HG03575 (cell line): ENCODE measurements at regions not wholly inside any gene's neighbourhood (a gene's known extent, or its start where the extent isn't known, plus 50 kb on each side); places are given as distances from the start of the nearest gene placed in this dataset.

ENCODE experiments used
- ATAC-seq: cut with Tn5 transposase; IDR thresholded peaks from one replicate; pipeline ENCODE4 v1.9.1; 2021; ENCODE audit not compliant: unreplicated experiment, insufficient number of reproducible peaks, low FRiP score; ENCODE audit errors: extremely low read depth

GRCh38 chr5:68780299-68780955, 313.4 kb upstream of the SLC30A5 start:
- ATAC-seq = no peak

- no peak for ATAC-seq
Observed at GRCh38 chr5:68793074-68793473, 300.7 kb upstream of the SLC30A5 start.

GRCh38 chr5:68793993-68794392, 299.8 kb upstream of the SLC30A5 start:
- no peak for ATAC-seq

GRCh38 chr5:68795190-68795589, 298.6 kb upstream of the SLC30A5 start:
- no peak for ATAC-seq

GRCh38 chr5:68798877-68799843, 294.7 kb upstream of the SLC30A5 start:
- no peak for ATAC-seq

- ATAC-seq = no peak
Observed at GRCh38 chr5:68802430-68802829, 291.4 kb upstream of the SLC30A5 start.

- no peak for ATAC-seq
Observed at GRCh38 chr5:68803881-68804319, 289.9 kb upstream of the SLC30A5 start.

GRCh38 chr5:68804343-68804742, 289.5 kb upstream of the SLC30A5 start:
- ATAC-seq = no peak

- no peak for ATAC-seq
Observed at GRCh38 chr5:68805444-68805843, 288.4 kb upstream of the SLC30A5 start.

GRCh38 chr5:68817632-68818031, 276.2 kb upstream of the SLC30A5 start:
- no peak for ATAC-seq

- ATAC-seq = no peak
Observed at GRCh38 chr5:68818057-68818695, 275.6 kb upstream of the SLC30A5 start.

GRCh38 chr5:68818870-68819269, 274.9 kb upstream of the SLC30A5 start:
- no peak for ATAC-seq

GRCh38 chr5:68821056-68821455, 272.8 kb upstream of the SLC30A5 start:
- no peak for ATAC-seq

- ATAC-seq = no peak
Observed at GRCh38 chr5:68822796-68823195, 271.0 kb upstream of the SLC30A5 start.

- ATAC-seq = no peak
Observed at GRCh38 chr5:68823301-68823700, 270.5 kb upstream of the SLC30A5 start.

- ATAC-seq = no peak
Observed at GRCh38 chr5:68830377-68830898, 263.4 kb upstream of the SLC30A5 start.

GRCh38 chr5:68834491-68834981, 259.3 kb upstream of the SLC30A5 start:
- ATAC-seq = no peak

GRCh38 chr5:68838157-68838718, 255.6 kb upstream of the SLC30A5 start:
- ATAC-seq = no peak

- no peak for ATAC-seq
Observed at GRCh38 chr5:68839019-68839552, 254.7 kb upstream of the SLC30A5 start.
